ENCODE measurements at regions not wholly inside any gene's neighbourhood (a gene's known extent, or its start where the extent isn't known, plus 50 kb on each side); places are given as distances from the start of the nearest gene placed in this dataset.

DNA sequence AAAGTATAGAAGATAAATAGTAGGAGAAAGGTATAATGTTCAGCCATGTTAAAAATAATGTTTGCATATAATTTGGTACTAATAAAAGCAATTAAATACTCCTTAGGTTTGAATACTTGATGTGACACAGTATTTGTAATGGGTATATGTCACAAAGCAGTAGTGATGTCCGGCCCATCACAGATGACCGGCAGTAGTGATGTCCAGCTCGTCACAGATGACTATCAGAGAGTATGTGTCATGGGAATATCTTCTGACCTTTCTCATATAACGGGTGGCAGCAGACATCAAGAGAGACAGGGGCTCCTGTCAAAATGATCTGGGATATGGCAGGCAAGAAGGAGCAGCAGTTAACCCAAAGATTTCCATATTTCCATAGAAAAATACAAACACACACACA lies 477.4 kb upstream of the KLF6 start:
- TF ChIP-seq GATA3 (IDR thresholded peaks at IDR 0.05; ENCODE audit: low read depth, low read length): no peak
- no peak for TF ChIP-seq GATA2 (IDR thresholded peaks at IDR 0.05; ENCODE audit: low read depth, low read length)

DNA sequence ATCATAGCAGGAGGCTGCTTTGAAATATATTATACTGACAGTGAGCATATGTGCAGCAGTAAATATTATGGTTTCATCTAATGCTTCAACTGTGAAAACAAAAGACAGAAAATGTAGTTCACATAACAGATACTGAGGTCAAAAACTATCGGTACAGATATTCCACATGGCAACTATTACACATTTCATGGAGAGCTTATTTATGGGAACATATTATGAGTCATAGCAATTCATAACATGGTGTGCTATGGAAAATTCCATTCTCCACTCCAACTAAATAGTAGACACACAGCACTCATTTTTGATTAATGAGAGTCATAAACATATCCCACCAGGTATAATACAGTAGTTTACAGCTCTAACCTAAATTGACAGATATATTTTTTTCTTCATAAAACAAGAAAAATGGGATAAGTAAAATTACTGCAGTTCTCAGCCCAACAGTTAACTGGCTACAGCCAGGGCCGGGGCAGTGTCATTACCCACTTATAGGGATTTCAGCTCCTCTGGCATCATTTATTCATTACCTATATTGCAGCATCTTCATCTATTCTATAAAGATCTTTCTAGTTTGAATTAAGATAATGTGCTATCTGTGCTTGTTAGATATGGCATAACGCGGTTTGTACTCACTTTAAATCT lies 475.6 kb upstream of the KLF6 start:
- TF ChIP-seq GATA3 (IDR thresholded peaks at IDR 0.05; ENCODE audit: low read depth, low read length): no peak
- TF ChIP-seq GATA2 (IDR thresholded peaks at IDR 0.05; ENCODE audit: low read depth, low read length): no peak

DNA sequence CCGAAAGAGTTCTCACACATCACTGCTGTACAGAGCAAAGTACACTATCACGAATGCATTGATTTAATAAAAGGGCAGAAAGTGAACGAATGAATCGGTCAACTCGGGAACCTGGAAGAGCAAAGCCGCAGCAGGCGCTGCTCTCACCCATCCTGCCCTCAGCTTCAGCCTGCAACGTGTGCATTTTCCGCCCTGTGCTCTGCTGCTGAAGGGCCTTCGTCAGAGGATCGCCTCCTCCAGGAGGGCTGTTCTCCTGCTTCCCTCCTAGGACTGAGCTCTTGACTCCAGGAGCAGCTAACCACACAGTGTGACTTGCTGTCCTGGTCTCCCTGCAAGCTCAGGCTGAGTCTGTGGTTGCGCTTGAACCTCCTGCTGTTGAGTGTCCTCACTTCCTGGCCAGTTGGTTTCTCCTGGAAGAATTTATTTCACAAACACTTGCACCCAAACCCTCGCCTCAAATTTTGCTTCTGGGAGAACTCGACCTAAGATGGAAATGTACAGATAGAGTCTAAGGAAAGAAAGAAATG lies 473.0 kb upstream of the KLF6 start:
- TF ChIP-seq GATA3 (IDR thresholded peaks at IDR 0.05; ENCODE audit: low read depth, low read length): no peak

DNA sequence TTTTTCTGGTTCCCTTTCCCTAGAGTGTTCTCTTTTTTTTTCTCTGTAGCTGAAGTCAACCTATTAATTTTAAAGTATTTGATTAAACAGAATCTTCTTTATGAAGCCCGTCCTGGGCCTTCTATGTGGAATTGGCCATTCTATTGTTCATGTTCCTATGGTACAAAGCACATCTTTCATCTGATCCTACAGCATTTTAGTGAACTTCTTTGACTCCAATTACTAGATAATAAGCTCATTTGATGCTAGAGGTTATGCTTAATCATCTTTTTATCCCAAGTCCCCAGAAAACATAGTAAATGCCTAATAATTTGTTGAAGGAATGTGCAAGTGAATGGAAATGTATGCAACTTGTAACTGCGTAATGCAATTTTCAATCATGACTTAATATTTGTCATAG lies 472.0 kb upstream of the KLF6 start:
- TF ChIP-seq GATA2 (IDR thresholded peaks at IDR 0.05; ENCODE audit: low read depth, low read length) (no peak), GATA3 (IDR thresholded peaks at IDR 0.05; ENCODE audit: low read depth, low read length) (no peak)

DNA sequence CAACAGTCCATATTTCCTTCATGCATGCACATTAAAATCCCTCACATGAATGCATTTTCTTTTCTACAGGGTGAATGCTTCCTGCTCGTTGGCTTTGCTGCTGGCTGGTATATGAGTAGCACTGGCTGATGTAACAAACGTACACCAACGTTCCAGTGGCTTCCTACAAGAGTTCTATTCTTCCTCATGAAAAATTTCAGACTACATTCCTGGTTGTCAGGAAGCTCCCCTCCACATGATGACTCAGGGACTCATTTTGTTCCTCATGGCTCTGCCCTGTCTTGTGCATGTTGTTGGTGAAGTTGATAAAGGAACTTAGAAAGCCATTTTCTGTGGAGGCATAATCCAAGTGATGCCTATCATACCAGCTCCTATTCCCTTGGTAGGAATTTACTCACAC lies 470.7 kb upstream of the KLF6 start:
- no peak for TF ChIP-seq GATA2 (IDR thresholded peaks at IDR 0.05; ENCODE audit: low read depth, low read length)
- no peak for TF ChIP-seq GATA3 (IDR thresholded peaks at IDR 0.05; ENCODE audit: low read depth, low read length)

DNA sequence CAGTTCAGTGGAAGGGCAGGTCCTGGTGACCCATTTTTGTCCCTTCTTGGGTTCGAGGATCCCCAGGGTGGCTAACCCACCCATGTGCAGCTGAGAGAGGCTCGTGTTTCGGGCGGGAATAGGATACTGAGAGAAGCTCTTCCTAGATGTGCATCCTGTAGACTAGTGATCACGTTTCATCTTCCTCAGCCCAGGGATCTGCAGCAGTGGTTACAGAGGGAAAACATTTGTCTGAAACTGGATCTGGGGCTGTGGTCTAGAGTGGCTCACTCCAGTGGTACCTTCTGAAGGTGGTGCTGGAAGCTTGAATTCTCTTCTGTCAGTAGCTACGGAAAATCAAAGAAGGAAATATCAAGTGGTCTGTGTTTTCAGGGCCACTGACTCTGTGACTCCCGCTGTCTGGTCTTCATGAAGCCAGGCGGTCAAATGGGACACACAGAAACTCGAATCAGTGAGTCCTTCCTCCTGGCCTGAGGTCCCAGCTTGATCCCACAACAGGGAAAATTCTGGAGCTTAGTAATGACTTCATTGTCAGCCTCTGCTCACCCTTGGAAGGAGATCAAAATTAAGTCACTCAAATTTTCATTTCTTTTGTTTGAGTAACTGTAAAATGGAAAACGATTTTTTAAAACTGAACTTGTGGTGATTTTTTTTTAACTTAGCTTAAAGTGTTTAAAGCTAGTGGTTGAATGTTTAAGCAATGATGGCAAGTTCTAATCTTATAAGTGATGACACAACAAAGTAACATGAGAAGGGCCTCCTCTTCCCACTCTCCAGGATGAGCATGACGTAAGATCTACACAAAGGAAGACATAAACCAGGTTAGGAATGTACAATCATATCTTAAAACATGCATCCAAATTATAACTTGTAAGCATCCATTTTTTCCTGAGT lies 469.3 kb upstream of the KLF6 start:
- no peak for TF ChIP-seq GATA3 (IDR thresholded peaks at IDR 0.05; ENCODE audit: low read depth, low read length)
- no peak for TF ChIP-seq GATA2 (IDR thresholded peaks at IDR 0.05; ENCODE audit: low read depth, low read length)

DNA sequence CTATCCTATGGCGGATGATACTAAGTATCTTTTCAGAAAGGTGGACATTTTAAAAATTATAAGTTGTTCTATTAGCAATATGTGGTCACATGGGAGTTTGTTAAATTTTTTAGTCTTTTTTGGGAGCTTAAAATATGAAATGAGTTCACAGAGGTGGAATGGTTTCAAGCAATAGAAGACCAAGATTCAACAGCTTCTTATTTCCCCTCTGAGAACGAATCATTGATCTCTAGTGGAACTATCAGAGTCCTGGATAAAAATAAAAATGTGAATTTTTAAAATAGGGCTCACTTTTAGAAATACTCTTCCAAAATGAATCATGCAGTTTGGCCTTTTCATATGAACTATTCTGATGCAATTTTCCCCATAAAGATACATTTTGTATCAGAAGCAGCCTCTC lies 467.7 kb upstream of the KLF6 start:
- TF ChIP-seq GATA3 (IDR thresholded peaks at IDR 0.05; ENCODE audit: low read depth, low read length): no peak
- TF ChIP-seq GATA2 (IDR thresholded peaks at IDR 0.05; ENCODE audit: low read depth, low read length): no peak

DNA sequence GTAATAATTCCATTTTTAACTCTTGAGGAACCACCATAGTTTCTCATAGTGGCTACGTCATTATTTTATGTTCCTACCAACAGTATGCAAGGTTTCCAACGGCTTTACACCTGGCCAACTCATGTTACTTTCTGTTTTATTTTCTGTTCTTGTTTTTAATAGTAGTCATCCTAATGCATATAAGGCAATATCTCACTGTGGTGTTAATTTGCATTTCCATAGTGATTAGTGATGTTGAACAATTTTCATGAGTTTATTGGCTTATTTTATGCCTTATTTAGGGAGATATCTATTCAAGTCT lies 465.5 kb upstream of the KLF6 start:
- TF ChIP-seq GATA2 (IDR thresholded peaks at IDR 0.05; ENCODE audit: low read depth, low read length): no peak
- no peak for TF ChIP-seq GATA3 (IDR thresholded peaks at IDR 0.05; ENCODE audit: low read depth, low read length)

DNA sequence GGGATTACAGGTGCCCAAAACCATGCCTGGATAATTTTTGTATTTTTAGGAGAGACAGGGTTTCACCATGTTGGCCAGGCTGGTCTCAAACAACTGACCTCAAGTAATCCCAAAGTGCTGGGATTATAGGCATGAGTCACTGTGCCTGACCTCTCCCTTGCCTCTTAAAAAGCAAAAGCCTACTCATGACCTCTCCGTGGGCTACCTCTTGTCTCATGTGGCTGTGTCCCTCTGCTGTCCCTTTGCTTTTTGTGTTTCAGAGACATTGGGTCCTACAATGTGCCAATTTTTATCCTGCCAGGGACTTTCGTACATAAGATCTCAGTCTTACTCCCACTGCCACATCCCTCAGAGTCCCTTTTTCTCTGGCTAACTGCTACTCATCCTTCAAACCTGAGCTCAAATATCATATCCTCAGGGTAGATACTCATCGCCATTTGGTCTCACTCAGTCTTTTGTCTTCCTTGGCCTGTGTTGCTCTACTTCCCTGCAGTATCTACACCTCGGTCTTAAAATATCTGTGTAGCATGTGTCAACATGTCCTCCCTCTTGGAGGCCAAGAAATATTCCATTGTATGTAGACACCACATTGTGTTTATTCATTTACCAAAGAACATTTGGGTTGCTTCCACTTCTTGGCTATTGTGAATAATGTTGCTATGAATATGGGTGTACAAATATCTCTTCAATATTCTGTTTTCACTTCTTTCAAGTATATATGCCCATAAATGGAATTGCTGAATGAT lies 465.0 kb upstream of the KLF6 start:
- TF ChIP-seq GATA3 (IDR thresholded peaks at IDR 0.05; ENCODE audit: low read depth, low read length): no peak
- no peak for TF ChIP-seq GATA2 (IDR thresholded peaks at IDR 0.05; ENCODE audit: low read depth, low read length)

DNA sequence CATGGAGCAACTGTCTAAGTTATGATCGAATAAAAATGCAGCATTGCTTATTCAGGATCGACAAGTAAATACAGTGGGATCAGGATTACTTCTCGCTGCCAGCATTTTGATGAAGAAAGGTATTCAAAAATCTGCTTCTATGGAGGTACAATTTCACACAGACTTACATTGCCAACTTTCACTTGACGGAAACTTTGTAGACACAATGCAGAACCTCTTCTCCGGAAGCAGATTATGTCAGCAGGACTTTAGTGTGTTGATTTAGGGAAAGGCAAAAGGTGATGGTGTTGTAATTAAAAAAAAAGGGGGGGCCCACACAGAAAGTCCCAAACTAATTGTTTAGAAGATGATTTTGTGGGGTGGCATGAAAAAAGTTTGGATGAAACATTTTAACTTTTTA lies 462.4 kb upstream of the KLF6 start:
- TF ChIP-seq GATA2 (IDR thresholded peaks at IDR 0.05; ENCODE audit: low read depth, low read length) (no peak), GATA3 (IDR thresholded peaks at IDR 0.05; ENCODE audit: low read depth, low read length) (no peak)

DNA sequence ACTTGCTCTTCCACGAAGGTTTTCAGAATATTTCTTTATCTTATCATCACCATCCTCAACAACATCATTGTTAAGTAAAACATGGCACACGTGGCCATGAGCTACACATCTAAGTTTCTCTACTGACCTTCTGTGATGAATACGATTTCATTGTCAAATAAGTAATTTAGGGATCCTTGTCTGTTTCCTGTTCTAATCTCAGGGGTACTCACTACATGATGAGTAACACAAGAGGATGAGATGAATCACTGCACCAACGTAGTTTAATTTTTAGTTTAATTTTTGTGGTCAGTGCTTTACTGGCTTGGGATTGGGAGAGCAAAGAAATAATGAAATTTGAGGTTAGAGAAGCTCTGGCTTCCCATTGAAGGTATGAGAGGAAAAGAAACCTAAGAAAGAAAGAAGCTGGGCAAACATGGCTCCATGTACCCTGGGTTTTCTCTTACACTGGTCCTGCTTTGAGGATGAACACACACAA lies 461.9 kb upstream of the KLF6 start:
- TF ChIP-seq GATA3 (IDR thresholded peaks at IDR 0.05; ENCODE audit: low read depth, low read length) (no peak), GATA2 (IDR thresholded peaks at IDR 0.05; ENCODE audit: low read depth, low read length) (no peak)

DNA sequence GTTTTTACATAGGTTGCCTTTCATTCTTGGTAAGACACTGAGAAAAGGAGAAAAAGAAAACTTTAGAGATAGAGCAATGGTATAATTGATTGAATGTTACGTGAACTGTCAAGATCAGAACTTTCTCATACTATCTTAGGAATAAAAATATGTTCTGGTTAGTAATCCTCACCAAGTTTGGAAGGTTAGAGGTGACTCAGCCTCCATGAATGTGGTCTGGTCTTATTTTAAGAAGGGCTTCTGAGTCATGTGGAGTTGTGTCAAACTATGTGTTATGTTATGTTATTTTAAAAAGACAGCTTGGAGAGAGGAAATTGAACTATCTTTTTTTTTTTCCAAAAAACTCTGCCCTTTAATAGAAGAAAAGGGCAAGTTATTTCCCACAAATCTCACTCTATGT lies 458.6 kb upstream of the KLF6 start:
- TF ChIP-seq GATA2 (IDR thresholded peaks at IDR 0.05; ENCODE audit: low read depth, low read length) (no peak), GATA3 (IDR thresholded peaks at IDR 0.05; ENCODE audit: low read depth, low read length) (no peak)

DNA sequence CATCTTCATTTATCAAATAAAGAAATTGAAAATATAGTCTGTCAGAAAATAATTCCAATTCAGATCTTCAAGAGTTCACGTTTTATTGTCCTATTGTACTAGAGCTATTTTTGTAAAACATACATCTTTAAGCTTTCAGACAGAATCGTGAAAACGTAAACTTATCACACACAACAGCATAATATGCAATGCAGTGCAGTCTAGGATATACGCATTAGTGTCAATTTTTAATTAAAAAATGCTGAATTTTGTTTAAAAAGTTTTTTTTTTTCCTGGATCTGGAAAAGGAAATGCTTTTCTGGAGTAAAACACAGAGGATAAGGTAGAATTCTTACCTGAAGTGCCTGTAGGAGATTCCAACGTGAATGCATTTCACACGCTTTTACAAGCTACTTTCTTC lies 458.2 kb upstream of the KLF6 start:
- no peak for TF ChIP-seq GATA2 (IDR thresholded peaks at IDR 0.05; ENCODE audit: low read depth, low read length)
- TF ChIP-seq GATA3 (IDR thresholded peaks at IDR 0.05; ENCODE audit: low read depth, low read length): no peak

DNA sequence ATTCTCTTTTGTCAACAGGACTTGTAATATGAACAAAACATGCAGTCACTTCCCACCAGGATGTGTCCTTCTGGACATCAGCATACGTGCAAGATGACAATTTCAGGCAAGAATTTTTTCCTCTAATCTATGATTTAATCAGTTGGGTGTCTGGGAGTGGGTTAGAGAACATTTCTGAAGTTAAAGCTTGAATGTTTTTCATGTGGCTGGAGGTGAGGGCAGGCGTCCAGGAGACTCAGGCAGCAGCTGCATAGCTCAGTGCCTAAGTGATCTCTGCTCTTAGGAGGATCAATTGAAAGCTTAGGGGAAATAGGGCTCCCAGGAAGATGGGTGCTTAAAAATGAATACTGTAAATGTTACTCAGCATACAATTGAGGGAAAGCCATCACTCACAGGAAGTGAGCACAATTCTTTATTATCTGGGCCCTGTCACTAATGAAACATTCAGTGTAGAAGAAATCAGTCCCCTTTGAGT lies 457.6 kb upstream of the KLF6 start:
- TF ChIP-seq GATA3 (IDR thresholded peaks at IDR 0.05; ENCODE audit: low read depth, low read length): no peak
- no peak for TF ChIP-seq GATA2 (IDR thresholded peaks at IDR 0.05; ENCODE audit: low read depth, low read length)

All from SH-SY5Y (cell line).